ENCODE measurements at regions not wholly inside any gene's neighbourhood (a gene's known extent, or its start where the extent isn't known, plus 50 kb on each side); places are given as distances from the start of the nearest gene placed in this dataset.
"Not testable (repeated sequence)": the region's sequence is repeated elsewhere in the genome, so short reads cannot be mapped to it uniquely, and the experiment has no call there.

DNA sequence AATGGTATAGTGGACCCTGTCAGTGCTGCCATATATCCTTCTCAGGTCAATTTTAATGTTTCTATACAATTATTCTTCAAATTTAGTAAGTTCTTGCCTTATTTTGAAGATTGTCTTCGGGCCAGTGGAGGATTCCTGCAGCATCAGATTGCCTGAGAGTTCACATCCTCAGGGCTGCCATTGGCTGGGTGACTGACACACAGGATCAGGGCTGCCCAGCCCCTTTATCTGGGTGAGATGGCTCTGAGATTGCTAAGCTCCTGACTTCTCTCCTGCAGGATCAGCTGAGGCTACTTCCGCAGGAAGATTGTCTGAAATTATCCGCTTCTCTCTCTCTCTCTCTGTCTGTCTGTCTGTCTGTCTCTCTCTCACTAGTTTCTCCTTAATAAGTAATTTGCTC is 567.4 kb downstream of the TSN start:
- no peak overlapping the region for H3K27ac Mint-ChIP-seq
- H3K4me1 Mint-ChIP-seq (ENCODE audit: low read depth) = no peaks in the 10 kb centered on the region
- peaks cover 6% of the 10 kb centered on the region for H3K9me3 Mint-ChIP-seq (ENCODE audit: low read depth)
- H3K27me3 Mint-ChIP-seq = no peaks in the 10 kb centered on the region
- H3K36me3 Mint-ChIP-seq = no peaks in the 10 kb centered on the region
- no peak overlapping the region for H3K4me3 Mint-ChIP-seq

- Mint-ChIP-seq H3K27ac (no peak overlapping the region), H3K4me3 (no peak overlapping the region), H3K27me3 (no peaks in the 10 kb centered on the region), H3K36me3 (no peaks in the 10 kb centered on the region), H3K9me3 (ENCODE audit: low read depth) (peaks cover 6% of the 10 kb centered on the region), H3K4me1 (ENCODE audit: low read depth) (no peaks in the 10 kb centered on the region)
Measured at GRCh38 chr2:122323927-122324326, 568.5 kb downstream of the TSN start.

DNA sequence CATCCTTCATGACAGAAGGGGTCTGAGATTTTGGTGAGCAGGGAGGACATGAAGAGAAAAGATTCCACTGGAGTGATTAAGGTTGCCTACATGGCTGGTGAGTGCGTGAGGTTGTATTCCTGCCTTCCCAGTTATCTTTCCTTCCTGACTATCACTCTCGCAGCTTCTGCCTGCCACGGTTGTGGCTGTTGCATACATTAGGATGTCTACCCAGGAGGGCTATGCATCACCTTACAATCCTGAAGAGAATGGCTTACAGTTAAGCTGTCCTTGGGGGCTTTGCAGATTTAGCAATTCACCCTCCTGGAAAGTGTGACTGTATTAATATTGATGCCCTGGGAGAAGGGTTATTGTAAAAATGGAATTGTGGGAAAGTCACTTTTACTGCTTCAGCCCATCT is 571.0 kb downstream of the TSN start:
- H3K4me3 Mint-ChIP-seq = no peak overlapping the region

GRCh38 chr2:122328816-122329215 is 573.4 kb downstream of the TSN start:
- Mint-ChIP-seq H3K36me3 (no peaks in the 10 kb centered on the region), H3K27ac (no peak overlapping the region), H3K4me3 (no peak overlapping the region), H3K27me3 (no peaks in the 10 kb centered on the region), H3K9me3 (ENCODE audit: low read depth) (no peaks in the 10 kb centered on the region), H3K4me1 (ENCODE audit: low read depth) (no peaks in the 10 kb centered on the region)

More for the DNA sequence above, 571.0 kb downstream of the TSN start:
- Mint-ChIP-seq H3K27me3 (no peaks in the 10 kb centered on the region), H3K36me3 (no peaks in the 10 kb centered on the region), H3K9me3 (ENCODE audit: low read depth) (no peaks in the 10 kb centered on the region), H3K27ac (no peak overlapping the region), H3K4me1 (ENCODE audit: low read depth) (no peaks in the 10 kb centered on the region)

DNA sequence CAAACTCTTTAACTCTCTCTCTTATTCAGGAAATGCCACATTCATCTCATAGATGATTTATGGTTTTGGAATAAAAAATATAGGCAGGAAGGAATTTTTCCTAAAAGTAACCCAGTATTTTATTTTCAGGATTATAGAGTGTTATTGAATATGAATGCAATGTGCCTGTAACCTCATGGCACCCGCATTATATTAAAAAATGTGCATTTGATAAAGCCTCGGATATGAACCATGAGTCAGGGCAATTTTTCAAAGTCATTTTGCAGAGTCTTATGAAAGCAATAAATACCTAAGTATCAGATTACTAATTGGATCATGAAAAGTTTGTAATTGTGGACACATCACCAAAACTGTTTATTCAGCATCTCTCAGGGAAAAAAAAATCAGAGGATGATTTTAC is 573.8 kb downstream of the TSN start:
- H3K27me3 Mint-ChIP-seq = no peaks in the 10 kb centered on the region

DNA sequence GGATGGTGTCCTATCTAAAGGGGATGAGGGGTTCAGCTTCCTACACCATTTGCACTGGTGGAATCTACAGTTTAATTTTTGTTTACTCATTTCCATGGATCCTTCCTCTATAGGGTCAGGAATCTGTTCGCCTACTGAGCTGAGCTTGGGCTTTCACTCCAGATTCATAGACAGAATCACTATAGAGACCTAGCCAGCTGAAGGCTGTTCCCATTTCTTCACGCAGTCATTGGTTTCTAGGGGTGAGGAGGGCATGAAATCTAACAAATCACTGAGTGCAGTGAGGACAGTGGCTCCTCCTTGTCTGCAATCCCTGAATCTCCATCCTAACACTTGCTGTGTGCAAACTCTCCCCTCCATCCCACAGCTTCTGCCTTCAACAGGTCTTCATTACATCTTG is 578.5 kb downstream of the TSN start:
- Mint-ChIP-seq H3K4me1 (ENCODE audit: low read depth) (no peaks in the 10 kb centered on the region), H3K9me3 (ENCODE audit: low read depth) (no peaks in the 10 kb centered on the region), H3K36me3 (no peaks in the 10 kb centered on the region), H3K27me3 (peaks cover 3% of the 10 kb centered on the region), H3K4me3 (no peak overlapping the region), H3K27ac (no peak overlapping the region)

More for the DNA sequence above, 573.8 kb downstream of the TSN start:
- no peaks in the 10 kb centered on the region for H3K36me3 Mint-ChIP-seq
- H3K9me3 Mint-ChIP-seq (ENCODE audit: low read depth) = no peaks in the 10 kb centered on the region
- no peak overlapping the region for H3K27ac Mint-ChIP-seq
- H3K4me3 Mint-ChIP-seq = no peak overlapping the region
- no peaks in the 10 kb centered on the region for H3K4me1 Mint-ChIP-seq (ENCODE audit: low read depth)

- H3K27me3 Mint-ChIP-seq = peaks cover 5% of the 10 kb centered on the region
- H3K36me3 Mint-ChIP-seq = no peaks in the 10 kb centered on the region
- no peak overlapping the region for H3K4me3 Mint-ChIP-seq
- no peak overlapping the region for H3K27ac Mint-ChIP-seq
- H3K9me3 Mint-ChIP-seq (ENCODE audit: low read depth) = peaks cover 3% of the 10 kb centered on the region
- no peaks in the 10 kb centered on the region for H3K4me1 Mint-ChIP-seq (ENCODE audit: low read depth)
Measured at GRCh38 chr2:122338000-122338399, 582.5 kb downstream of the TSN start.

GRCh38 chr2:122340246-122340645 is 584.8 kb downstream of the TSN start:
- no peaks in the 10 kb centered on the region for H3K4me1 Mint-ChIP-seq (ENCODE audit: low read depth)

DNA sequence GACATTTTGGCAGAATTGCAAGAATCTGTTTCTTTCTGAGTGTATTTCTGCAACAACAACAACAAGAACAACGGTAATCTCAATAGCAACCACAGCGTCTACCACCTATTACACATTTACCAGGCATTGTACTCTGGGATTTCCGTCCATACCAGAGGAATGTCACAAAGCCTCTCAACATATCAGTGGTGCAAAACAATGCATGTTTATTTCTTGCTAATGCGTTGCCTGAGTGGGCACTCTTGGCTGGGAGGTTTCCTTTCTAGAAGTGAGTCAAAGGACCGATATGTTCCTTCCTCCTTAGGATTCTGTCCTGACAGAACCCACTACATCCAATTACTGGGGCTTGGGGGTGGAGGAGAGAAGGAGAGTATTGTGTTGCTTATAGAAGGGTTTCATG is 585.6 kb downstream of the TSN start:
- no peak overlapping the region for H3K4me3 Mint-ChIP-seq
- H3K27me3 Mint-ChIP-seq = peaks cover 2% of the 10 kb centered on the region
- H3K27ac Mint-ChIP-seq = no peak overlapping the region
- H3K9me3 Mint-ChIP-seq (ENCODE audit: low read depth) = peaks cover 3% of the 10 kb centered on the region
- no peaks in the 10 kb centered on the region for H3K36me3 Mint-ChIP-seq
- no peaks in the 10 kb centered on the region for H3K4me1 Mint-ChIP-seq (ENCODE audit: low read depth)

More at GRCh38 chr2:122340246-122340645, 584.8 kb downstream of the TSN start:
- no peaks in the 10 kb centered on the region for H3K36me3 Mint-ChIP-seq
- H3K9me3 Mint-ChIP-seq (ENCODE audit: low read depth) = peaks cover 3% of the 10 kb centered on the region
- H3K27me3 Mint-ChIP-seq = peaks cover 2% of the 10 kb centered on the region
- no peak overlapping the region for H3K4me3 Mint-ChIP-seq
- H3K27ac Mint-ChIP-seq = no peak overlapping the region

- H3K9me3 Mint-ChIP-seq (ENCODE audit: low read depth); H3K4me3 Mint-ChIP-seq; H3K27me3 Mint-ChIP-seq; H3K4me1 Mint-ChIP-seq (ENCODE audit: low read depth); H3K36me3 Mint-ChIP-seq; H3K27ac Mint-ChIP-seq: not testable (repeated sequence)
Measured at GRCh38 chr2:122352151-122352550, 596.7 kb downstream of the TSN start.

- H3K4me3 Mint-ChIP-seq = no peak overlapping the region
- H3K27me3 Mint-ChIP-seq = peaks cover 3% of the 10 kb centered on the region
- H3K4me1 Mint-ChIP-seq (ENCODE audit: low read depth) = no peaks in the 10 kb centered on the region
- no peak overlapping the region for H3K27ac Mint-ChIP-seq
- peaks cover 4% of the 10 kb centered on the region for H3K9me3 Mint-ChIP-seq (ENCODE audit: low read depth)
- no peaks in the 10 kb centered on the region for H3K36me3 Mint-ChIP-seq
Measured at GRCh38 chr2:122357998-122358397, 602.5 kb downstream of the TSN start.

DNA sequence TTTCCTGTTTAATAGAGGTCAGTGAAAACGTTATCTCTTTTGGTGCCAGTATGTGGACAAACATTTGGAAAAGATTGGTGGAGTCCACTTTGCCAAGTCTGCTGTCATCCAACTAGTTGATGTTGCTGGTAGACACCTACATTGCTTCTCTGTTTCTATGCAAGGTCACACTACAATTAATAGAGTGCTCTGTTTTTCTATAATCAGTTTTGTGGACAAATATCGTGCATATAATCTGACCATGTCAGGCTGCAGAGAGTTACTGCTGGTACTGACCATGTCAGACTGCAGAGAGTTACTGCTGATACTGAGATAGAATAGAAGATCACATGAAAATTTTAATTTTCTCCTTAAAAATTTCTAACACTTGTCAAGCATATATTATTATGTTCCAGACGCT is 603.3 kb downstream of the TSN start:
- Mint-ChIP-seq H3K4me1 (ENCODE audit: low read depth) (no peaks in the 10 kb centered on the region), H3K27me3 (peaks cover 2% of the 10 kb centered on the region), H3K27ac (no peak overlapping the region), H3K9me3 (ENCODE audit: low read depth) (peaks cover 4% of the 10 kb centered on the region), H3K36me3 (no peaks in the 10 kb centered on the region), H3K4me3 (no peak overlapping the region)

GRCh38 chr2:122363885-122364284 is 608.4 kb downstream of the TSN start:
- H3K4me3 Mint-ChIP-seq = no peak overlapping the region
- H3K36me3 Mint-ChIP-seq = no peaks in the 10 kb centered on the region

DNA sequence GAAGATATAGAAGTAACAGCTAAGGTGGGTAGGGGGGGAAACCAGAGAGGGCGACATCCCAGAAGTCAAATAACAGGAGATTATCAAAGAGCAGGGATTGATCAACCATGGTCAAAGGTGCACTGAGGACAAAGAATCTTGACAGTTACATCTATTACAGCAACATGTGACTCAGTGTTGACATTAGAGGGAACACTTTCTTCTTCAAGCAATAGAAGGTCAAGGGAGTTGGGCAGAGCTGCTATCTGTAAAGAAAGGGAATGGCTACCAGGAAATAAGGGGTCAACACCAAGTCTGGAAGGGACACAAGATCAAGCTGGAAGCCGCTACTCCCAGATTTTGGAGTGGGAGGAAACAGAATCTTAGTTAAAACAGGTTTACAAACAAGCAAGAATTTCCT is 611.0 kb downstream of the TSN start:
- Mint-ChIP-seq H3K4me1 (ENCODE audit: low read depth) (no peaks in the 10 kb centered on the region), H3K36me3 (no peaks in the 10 kb centered on the region), H3K27me3 (no peaks in the 10 kb centered on the region), H3K4me3 (no peak overlapping the region), H3K9me3 (ENCODE audit: low read depth) (no peaks in the 10 kb centered on the region), H3K27ac (no peak overlapping the region)

More at GRCh38 chr2:122363885-122364284, 608.4 kb downstream of the TSN start:
- no peaks in the 10 kb centered on the region for H3K4me1 Mint-ChIP-seq (ENCODE audit: low read depth)
- no peaks in the 10 kb centered on the region for H3K27me3 Mint-ChIP-seq
- H3K9me3 Mint-ChIP-seq (ENCODE audit: low read depth) = no peaks in the 10 kb centered on the region
- H3K27ac Mint-ChIP-seq = no peak overlapping the region

GRCh38 chr2:122366969-122367645 is 611.7 kb downstream of the TSN start:
- Mint-ChIP-seq H3K27me3 (no peaks in the 10 kb centered on the region), H3K27ac (no peak overlapping the region), H3K36me3 (no peaks in the 10 kb centered on the region), H3K4me3 (no peak overlapping the region), H3K4me1 (ENCODE audit: low read depth) (no peaks in the 10 kb centered on the region), H3K9me3 (ENCODE audit: low read depth) (no peaks in the 10 kb centered on the region)

- H3K27ac Mint-ChIP-seq = no peak overlapping the region
- H3K9me3 Mint-ChIP-seq (ENCODE audit: low read depth) = peaks cover 3% of the 10 kb centered on the region
- no peaks in the 10 kb centered on the region for H3K27me3 Mint-ChIP-seq
- H3K4me1 Mint-ChIP-seq (ENCODE audit: low read depth) = no peaks in the 10 kb centered on the region
- no peaks in the 10 kb centered on the region for H3K36me3 Mint-ChIP-seq
- H3K4me3 Mint-ChIP-seq = no peak overlapping the region
Measured at GRCh38 chr2:122367646-122368010, 612.2 kb downstream of the TSN start.
